ENCODE measurements at regions not wholly inside any gene's neighbourhood (a gene's known extent, or its start where the extent isn't known, plus 50 kb on each side); places are given as distances from the start of the nearest gene placed in this dataset.

DNA sequence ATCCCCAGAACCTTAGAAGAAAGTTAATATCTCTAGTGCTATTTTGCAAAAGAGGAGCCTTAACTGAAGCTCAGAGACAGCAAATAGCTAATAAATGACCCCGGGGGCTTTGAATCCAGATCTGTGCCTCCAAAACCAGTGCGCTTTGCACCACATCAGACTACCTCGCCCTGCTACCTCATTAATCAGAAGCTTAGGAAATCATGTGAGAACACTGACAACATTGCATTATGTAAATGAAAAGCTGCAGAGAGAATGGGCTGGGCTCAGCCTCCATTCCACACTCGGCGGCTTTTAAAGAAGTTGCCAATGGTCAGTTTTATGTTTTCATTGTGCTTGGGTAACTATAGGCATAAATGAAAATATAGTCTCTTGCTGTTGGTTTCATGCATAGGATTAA, 54.0 kb upstream of the STMND1 start:
- DNase-seq (ENCODE audit: low read depth) = no peak

DNA sequence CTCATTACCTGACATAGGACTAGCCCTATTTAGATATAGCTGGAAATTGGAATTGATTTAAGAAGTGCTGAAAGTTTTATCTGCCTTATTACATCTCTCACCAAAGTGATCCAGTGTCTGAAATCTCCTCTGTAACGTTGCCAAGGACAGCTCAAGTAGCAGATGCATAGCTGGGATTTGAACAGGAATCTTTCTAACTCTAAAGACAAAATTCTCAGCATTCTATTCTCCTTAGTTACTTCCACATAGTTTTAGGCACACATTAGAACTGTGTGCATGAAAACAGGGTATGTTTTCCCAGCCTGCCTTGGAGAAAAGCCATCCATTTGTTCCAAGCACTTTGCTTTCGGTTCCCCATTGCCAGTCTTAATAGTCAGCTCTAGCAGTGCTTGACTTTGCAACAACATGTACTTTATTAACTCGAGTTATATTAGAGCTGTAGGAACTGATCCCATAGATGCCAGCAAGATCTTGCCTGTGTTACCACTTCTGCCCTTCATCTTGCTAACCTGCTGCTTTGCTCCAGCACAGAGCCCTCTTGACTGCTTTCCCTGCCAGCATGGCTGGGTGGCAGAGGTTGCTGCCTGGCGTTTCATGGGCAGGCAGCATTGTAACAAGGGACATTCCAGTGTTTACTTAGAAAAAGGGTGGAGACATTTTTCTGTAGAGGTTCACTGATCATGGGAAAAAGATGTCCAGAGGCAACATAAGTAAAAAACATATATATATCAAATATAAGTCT, 56.1 kb upstream of the STMND1 start:
- no peak for DNase-seq (ENCODE audit: low read depth)

DNA sequence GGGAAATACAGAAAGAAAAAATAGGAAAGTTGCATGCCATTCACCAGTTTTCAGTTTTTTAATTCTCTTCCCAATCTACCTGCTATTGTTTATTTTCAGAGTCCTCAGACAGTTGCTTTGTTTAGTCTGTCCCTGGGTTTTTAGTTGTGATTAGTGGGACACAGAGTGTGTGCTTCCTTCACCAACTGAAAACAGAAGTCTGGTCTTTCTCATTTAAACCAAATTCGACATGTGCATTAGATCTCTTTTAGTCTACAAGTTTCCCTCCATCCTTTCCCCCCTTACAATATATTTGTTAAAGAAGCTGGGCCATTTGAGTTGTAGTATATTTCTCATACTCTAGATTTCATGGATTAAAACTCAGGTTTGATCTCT, 58.7 kb upstream of the STMND1 start:
- DNase-seq (ENCODE audit: low read depth) = no peak

DNA sequence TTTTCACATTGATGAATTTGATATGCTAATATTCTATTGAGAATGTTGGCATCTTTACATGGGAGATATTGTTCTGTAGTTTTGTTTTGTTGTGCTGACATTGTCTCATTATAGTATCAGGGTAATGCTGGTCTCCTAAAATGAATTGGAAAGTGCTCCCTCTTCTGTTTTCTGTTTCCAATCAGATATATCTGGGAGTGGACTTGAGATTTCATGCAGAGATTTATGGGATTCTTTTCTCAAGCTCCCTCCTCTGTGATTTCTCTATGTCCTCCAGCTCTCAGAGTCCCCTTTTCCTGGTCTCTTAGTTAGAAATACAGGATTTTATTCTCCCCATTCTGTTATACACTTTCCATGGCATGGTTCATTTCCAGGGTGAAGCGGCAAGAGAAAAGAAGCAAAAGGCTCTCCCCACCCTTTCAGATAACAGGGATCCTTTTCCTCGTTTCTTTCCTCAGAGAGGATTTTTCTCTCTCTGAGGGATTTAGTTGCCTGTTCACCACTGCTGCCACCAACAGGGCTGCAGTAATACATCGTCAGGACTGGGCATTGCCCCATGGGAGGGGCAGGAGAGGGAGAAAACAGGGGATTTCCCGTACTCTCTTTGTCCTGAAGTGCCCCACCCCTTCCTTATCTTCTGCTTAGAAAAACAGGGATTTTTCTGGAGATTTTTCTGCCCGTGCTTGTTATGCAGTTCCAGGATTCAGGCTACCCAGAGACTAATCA, 59.3 kb upstream of the STMND1 start:
- no peak for DNase-seq (ENCODE audit: low read depth)

DNA sequence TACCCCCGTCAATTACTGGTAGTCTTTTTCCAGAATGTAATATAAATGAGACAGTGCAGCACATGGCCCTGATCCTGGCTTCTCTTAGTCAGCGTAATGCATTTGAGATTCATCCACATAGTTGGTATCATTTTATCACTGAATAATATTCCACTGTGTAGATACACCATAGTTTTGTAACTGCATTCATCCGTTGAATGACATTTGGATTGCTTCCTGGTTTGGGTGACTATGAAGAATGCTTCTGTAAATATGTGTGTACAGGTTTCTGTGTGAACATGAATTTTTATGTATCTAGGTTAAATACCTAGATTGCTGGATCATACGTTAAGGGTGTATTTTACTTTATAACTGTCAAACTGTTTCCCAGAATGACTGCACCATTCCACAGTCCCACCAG, 62.6 kb upstream of the STMND1 start:
- no peak for DNase-seq (ENCODE audit: low read depth)

DNA sequence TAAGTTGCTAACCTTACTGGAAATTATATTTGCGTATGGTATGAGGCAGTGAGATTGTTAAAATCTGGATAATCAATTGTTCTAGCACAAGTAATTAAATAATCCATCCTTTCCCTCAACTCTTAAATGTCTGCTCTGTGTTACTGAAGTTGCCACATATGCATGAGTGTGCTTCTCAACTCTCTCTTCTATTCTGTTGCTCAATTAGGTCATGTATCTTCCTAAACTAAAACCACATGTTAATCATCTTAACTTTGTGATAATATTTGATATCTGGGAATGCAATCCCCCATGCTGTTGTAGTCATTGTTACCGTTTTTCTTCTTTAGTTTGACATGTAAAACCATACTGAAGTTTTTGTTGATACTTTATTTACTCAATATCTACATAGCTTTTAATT, 63.5 kb upstream of the STMND1 start:
- DNase-seq (ENCODE audit: low read depth) = no peak

DNA sequence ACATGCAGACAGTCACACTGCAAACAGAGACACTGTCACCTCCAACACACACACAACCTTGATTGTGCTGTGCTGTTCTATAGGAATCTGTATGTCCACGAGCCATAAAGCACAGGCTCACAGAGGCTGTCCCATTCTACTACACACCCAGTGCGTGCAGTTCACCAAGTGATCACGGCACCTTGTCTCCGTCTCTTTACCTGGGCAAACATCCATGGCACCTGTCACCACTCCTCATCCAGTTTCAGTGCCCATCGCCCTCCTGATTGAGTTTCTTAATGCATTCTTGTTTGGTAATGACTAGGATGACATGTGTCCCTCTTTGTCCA, 65.8 kb upstream of the STMND1 start:
- no peak for DNase-seq (ENCODE audit: low read depth)

DNA sequence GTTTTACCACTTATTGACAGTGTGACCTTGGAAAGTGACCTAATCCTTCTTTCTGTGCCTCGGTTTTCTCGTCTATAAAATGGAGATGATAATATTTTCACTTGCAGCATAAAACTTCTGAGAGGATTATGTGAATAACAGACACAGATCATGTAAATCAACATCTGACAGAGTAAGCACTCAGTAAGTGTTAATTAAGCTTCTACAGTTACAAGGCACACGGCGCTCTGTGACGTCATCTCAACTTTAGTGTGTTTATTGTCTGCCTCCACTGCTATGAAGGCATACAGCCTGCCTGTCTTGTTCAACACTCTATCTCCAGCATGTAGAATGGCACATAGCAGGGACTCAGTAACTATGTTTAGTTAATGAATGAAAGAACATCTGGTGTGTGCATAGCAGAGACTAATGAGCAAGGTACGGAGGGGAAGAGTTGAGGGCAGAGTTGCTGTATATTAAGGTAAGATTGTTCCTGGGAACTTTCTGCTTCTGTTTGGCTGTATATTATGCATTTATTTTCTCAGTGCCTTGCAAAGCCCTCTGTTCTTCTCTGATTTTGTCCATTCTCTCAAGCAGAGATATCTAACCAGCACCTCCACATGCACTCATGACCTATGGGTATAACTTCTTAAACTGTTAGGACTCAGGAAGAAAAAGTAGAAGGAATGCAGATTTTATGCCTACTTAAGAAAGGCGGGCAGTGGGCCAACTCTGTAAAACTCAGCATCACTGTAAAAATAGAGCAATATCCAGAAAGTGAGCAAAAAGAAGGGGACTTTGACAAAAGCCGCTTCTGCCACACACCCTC, 66.4 kb upstream of the STMND1 start:
- no peak for DNase-seq (ENCODE audit: low read depth)

DNA sequence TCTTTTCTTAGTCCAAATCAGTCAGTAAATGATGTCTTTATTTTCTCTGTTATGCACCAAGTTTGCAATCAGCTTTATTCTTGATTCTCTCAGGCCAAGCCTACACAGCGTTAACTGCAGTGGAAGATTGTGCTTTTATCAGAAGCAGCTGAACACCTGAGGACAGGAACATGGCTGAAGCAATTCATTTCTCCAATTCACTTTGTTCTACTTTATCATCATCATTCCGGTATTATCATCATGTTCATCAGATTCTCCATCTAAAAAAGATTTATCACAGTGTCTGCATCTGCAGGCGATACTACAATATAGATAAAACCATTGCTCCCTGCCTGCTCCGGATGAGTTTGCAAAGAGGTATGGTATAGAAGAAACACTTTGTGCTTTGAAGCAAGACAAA, 68.1 kb upstream of the STMND1 start:
- DNase-seq (ENCODE audit: low read depth) = no peak

DNA sequence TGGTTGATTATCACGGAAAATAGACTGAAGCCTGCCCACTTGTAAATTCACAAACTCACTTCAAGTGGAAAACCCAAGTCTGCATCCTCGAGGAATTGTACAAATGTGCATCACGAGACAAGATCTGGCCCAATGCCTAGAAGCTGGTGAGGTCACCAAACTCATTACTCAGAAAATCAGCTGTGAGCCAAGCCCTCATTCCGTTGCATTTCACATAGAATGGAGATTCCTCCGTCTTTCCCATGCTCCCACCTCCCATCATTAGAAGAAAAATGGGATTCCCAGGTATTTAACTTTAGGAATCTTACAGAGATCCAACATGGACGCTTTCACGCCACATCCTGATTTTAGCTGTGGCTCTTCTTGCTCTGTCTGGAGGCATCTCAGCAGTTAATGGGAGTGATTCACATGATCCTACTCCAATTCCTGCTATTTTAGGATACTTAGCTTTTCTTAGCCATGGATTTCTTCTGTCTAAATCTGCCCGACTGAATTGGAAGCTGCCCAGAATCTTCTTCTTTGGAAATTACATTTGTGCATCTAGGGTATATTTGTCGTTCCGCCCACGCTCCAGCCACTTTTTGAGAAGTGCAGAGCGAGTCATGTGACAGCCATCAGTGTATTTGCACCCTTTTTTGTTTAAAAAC, 68.7 kb upstream of the STMND1 start:
- no peak for DNase-seq (ENCODE audit: low read depth)

DNA sequence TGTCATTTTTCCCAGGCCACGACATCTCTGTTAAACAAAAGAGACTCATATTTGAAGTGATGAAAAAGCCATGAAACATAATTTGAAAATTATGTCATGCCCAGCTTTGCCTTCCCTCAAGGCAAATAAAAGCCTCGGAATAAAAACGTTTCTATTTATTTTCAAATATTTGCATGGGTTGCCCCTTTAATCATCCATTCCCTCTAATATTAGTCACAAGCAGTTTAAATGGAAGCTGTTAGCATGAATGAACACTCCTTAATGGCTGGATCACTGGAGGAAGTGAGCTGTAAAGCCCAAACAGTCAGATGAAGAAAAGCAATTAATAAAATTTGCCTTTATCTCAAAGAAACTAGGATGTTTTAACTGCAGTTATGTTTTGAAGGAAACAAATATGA, 69.3 kb upstream of the STMND1 start:
- no peak for DNase-seq (ENCODE audit: low read depth)

DNA sequence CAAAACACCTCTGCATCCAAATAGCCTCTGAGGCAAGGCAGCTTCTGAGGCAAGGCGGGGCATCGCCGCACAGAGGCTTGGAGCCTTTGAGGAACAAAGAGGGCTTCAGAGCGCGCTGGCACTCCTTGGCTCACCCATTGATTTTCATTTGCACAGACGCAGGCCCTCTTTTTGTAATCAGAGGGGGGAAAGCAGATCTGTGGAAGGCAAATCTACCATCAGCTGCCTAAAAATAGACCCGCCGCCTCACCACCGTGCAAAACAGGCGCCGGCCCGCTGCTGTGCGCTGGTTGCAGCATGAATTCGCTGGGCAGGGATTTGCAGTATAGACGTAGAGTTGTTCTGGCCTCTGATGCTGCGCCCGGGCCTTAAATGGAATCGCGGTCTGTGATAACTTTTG, 69.9 kb upstream of the STMND1 start:
- DNase-seq (ENCODE audit: low read depth) = no peak

DNA sequence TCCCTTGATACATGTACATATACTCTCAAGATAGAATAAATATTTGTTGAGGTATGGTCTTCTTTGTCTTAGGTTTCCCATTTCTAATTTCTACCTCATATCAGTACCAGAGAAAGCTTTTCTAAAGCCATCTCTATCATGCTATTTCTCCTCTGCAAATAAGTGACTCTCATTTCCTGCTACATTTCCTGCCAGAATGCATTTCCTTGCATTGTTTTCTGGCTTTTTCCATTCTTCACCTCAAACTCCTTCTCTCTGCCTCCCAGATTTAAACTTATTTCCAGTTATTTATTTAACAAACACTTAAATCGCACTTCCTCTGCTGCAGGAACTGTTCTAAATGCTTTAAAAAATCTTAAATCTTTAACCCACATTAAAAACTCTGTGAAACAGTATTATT, 74.4 kb upstream of the STMND1 start:
- no peak for DNase-seq (ENCODE audit: low read depth)

DNA sequence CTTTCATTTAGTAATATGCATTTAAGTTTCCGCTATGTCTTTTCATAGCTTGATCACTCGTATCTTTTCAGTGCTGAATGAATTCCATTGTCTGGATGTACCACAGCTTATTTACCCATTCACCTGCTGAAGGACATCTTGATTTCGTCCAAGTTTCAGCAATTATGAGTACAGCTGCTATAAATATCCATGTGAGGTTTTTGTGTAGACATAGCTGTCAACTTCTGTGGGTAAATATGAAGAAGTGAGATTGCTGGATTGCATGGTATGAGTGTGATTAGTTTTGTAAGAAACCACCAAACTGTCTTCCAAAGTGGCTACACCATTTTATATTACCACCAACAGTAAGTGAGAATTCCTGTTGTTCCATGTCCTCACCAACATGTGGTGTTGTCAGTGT, 79.2 kb upstream of the STMND1 start:
- DNase-seq (ENCODE audit: low read depth) = no peak

DNA sequence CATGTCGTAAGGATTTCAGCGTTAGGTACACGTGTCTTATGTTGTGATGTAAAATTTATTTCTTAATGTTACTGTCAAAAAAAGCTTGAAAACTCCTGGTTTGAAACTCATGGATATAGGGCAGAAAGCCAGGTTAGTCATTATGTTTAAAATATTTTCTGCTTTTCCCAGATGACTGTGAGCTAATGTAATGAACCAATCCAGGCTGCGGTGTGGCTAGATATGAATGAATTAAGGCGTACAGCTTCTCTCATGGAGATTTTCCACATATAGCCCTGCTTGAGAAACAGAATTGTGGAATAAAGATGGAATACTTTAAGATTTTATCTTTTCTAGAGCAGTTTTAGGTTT, 80.3 kb upstream of the STMND1 start:
- no peak for DNase-seq (ENCODE audit: low read depth)

DNA sequence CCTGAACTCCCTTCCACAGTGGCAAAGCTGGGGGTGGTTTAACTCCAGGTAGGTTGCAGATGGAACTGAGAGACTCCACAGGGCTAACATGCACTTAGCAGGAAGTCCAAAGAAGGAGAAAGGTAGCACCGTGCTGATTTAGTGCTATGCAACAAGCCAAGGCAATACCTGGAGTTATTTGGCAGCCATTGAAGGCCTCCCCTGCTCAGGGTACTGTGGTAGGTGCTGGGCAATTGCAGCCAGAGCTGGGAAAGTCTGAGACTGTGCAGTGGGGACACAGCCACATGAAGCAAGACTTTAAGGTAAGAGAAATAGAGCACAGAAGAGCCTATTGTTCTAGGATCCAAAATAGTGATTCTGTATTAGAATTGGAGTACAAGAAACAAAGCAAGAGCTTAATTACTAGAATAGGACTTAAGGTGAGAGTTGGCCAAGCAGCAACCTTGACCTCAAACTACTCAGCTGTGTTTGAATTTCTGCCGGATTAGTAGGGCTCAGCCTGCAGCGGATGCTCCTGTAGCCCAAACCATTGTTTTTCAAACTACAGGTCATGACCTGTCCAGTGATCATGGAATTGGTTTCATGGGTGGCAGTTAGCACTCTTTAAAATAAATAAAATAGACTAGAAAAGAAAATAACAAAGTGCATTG, 80.8 kb upstream of the STMND1 start:
- no peak for DNase-seq (ENCODE audit: low read depth)

DNA sequence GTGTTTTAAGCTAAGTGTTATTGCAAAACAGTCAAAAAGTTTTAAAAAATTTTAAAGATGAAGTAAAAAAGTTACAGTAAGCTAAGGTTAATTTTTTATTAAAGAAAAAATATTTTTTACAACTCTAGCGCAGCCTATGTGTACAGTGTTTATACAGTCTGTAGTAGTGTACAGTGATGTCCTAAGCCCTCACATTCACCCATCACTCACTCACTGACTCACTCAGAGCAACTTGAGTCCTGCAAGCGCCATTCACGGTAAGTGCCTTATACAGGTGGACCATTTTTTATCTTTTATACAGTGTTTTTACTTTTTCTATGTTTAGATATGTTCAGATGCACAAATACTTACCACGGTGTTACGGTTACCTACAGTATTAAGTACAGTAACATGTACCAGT, 83.4 kb upstream of the STMND1 start:
- DNase-seq (ENCODE audit: low read depth) = no peak

DNA sequence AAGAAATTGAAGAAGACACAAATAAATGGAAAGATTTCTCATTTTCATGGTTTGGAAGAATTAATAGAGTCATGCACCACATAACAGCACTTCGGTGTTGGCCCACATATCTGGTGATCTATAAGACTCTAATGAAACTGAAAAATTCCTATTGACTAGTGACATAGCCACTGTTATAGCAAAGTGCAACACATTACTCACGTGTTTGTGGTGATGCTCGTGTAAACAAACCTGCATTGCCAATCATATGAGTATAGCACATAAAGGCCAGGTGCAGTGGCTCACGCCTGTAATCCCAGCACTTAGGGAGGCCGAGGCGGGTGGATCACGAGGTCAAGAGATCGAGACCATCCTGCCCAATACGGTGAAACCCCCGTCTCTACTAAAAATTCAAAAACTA, 84.4 kb upstream of the STMND1 start:
- no peak for DNase-seq (ENCODE audit: low read depth)

DNA sequence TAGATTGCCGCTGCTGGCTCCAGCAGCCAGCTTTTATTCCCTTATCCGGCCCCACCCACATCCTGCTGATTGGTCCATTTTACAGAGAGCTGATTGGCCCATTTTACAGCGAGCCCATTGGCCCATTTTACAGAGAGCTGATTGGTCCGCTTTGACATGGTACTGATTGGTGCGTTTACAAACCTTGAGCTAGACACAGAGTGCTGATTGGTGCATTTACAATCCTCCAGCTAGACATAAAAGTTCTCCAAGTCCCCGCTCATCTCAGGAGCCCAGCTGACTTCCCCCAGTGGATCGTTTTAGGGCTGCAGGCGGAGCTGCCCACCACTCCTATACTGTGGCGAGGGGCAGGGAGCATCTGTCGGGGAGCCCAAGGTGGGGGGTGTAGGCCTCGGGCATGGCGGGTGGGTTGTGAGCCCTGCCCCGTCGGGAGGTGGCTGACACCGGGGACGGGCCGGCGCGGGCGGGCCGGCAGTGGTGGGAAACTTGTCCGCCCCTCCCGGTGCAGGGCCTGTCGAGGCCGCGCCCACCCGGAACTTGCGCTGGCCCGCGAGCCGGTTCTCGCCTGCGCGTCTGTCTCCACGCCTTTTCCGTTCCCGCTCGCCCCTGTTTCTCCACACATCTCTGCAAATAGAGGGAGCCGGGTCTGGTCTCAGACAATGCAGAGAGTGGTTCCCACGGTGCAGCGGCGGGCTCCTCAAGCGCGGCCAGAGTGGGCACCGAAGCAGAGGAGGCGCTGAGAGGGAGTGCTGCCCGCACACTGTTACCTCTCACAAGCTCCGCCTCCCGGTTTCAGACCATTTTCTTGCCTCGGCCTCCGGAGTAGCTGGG, 86.1 kb upstream of the STMND1 start:
- DNase-seq (ENCODE audit: low read depth) = no peak

DNA sequence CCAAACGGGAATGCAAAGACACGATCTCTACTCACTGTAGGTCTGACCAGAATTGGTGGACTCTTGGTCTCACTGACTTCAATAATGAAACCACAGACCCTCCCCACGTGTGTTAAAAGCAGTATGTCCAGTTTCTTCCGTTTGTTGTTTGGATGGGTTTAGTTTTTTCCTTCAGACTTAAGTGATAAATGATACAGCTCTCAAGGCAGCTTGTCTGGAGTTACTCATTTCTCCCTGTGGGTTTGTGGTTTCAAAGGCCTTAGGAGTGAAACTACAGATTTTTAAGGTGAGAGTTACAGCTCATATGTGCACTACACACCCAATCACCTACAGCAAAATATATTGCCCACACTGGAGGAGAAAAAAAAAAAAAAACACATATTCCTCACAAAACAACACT, 86.7 kb upstream of the STMND1 start:
- no peak for DNase-seq (ENCODE audit: low read depth)

DNA sequence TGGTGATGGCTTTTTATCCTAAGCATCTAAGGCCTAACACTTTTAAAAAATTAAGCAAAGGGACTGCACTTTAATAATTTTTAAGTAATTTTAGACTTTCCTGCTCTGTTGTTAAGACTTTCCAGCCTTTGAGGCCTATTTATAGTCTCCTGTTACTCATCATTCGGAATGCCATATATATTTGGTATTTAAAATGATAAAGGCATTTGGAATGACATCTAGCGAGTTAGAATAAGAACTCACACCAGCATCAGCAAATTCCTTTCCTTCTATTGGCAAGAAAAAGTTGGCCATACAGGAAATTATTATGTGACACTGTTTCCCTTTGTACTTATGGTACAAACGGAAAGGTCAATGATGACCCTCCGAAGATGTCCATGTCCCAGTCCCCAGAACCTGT, 88.1 kb upstream of the STMND1 start:
- DNase-seq (ENCODE audit: low read depth) = no peak
